ENCODE measurements at regions not wholly inside any gene's neighbourhood (a gene's known extent, or its start where the extent isn't known, plus 50 kb on each side); places are given as distances from the start of the nearest gene placed in this dataset.

DNA sequence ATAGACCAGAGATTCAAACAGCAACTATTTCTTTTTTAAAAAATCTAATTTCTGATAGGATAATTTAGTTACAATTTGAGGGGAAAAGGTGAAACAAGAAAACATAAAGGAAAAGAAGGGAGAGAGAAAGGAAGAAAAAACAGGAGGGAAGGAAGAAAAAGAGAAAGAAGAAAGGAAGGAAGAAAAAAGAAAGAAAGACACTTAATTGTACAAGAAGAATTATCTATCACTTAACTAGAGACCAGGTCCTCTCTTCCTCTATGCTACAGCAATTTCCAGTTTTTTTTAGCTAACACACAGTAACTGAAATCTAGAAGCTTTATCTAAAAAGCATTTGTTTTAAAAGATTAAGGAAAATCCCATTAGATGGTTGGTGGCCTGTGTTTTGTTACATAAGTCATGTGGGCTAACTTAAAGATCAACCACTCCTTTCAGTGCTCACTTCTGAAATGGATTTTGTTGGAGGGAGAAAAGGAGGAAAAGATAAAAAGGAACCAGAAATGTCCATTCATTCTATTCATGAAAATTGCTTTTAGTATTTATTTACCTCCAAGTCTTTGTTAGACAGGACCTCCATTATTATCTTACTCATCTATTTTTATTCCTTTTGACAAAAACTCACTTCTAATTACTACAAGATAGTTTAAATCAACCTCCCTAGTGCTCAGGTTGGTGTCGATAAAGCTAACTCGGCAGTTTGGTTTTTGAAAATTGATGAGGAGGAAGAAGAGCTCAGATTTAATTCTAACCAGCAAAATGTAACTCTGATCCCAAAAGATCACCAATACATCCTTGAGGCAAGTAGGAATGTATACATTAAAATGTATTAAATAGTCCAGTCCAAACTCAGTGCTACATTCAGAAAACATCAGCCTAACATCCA lies 251.5 kb upstream of the FN1 start:
- intact Hi-C loops (cut with DNase I): no loop called here
- Histone ChIP-seq H3K4me3 (no peak overlapping the region), H3K9me3 (no peaks in the 10 kb centered on the region), H3K4me1 (no peaks in the 10 kb centered on the region), H3K36me3 (no peaks in the 10 kb centered on the region), H3K27me3 (no peaks in the 10 kb centered on the region), H3K27ac (no peak overlapping the region)
- no peak for DNase-seq
- TF ChIP-seq, protein P1, sequence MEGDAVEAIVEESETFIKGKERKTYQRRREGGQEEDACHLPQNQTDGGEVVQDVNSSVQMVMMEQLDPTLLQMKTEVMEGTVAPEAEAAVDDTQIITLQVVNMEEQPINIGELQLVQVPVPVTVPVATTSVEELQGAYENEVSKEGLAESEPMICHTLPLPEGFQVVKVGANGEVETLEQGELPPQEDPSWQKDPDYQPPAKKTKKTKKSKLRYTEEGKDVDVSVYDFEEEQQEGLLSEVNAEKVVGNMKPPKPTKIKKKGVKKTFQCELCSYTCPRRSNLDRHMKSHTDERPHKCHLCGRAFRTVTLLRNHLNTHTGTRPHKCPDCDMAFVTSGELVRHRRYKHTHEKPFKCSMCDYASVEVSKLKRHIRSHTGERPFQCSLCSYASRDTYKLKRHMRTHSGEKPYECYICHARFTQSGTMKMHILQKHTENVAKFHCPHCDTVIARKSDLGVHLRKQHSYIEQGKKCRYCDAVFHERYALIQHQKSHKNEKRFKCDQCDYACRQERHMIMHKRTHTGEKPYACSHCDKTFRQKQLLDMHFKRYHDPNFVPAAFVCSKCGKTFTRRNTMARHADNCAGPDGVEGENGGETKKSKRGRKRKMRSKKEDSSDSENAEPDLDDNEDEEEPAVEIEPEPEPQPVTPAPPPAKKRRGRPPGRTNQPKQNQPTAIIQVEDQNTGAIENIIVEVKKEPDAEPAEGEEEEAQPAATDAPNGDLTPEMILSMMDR (IDR thresholded peaks at IDR 0.05): no peak
- no peak for ATAC-seq

DNA sequence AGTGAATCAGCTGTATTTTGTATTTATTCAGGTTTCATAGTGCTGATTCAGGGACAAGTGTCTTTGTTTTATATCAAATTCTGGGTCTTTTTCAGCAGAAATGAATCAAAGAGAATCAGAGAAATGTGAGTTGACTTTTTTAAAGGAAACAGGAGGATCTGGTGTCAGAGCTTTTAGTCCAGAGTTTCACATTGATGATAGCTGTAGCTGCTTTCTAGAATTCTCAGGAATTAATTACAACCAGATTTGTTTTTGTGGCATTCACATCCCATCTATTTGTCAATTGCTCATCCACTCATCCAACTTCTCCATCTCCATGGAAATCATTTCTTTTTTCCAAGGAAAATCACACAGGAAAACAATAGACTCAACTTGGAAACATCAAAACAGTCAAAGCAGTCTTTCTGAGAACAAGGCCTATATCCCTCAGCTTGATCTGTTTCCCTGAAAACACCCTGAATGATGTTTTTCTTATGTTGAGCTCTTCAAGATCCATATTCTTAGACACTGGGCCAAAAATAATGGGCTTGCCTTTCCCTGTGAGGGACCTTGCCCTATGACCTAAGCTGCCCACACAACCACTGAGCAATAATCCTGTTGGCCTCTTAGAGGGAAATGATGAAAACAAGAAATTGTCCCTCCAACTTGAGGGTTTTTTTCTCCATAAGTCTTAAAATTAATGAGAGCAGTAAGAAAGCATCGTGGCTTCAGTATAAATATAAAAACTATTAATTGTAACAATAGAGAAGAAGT lies 249.5 kb upstream of the FN1 start:
- H3K9me3 ChIP-seq: no peaks in the 10 kb centered on the region
- H3K4me1 ChIP-seq: peaks cover 18% of the 10 kb centered on the region
- H3K36me3 ChIP-seq: no peaks in the 10 kb centered on the region
- DNase-seq: no peak
- TF ChIP-seq, protein P1 (IDR thresholded peaks at IDR 0.05): no peak
- H3K27ac ChIP-seq: no peak overlapping the region
- H3K27me3 ChIP-seq: no peaks in the 10 kb centered on the region
- H3K4me3 ChIP-seq: no peak overlapping the region
- intact Hi-C loops (cut with DNase I): no loop called here
- no peak for ATAC-seq

DNA sequence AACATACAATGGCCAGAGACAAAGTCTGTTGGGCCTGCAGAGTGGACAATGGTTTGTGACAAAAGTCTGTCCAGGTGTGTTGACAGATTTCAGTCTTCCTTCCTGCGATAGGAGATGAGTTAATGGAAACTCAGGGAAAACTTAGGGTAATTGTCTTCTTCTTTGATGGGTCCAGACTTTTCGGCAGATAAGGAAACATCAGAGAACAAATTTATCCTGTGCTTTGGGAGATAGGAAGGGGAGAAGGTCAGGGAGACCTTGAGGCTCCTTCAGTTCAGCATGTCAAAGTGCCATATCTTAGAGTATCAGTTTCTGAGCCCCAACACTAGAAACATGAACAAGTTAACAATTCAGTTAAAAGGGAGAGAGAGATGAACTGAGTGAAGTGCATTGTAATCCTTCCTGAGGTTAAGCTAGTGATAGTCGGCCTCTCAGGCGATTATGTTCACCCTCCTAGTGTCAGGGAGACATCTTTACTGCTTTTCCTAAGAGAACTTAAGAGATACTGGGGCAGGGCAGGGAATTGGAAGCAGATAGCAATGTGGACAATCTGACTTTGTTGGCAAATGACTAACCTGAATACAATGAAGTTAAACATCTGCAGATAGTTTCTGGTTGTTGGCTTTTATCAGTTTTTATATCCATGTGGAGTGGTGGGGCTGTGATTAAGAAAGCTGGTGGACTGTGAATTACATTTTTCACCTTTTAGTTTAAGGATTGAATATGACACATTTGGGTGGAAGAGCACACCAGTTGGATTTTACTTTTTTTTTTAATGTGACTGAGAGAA lies 248.8 kb upstream of the FN1 start:
- no peaks in the 10 kb centered on the region for H3K9me3 ChIP-seq
- TF ChIP-seq, protein P1 (IDR thresholded peaks at IDR 0.05): no peak
- intact Hi-C loops (cut with DNase I): no loop called here
- no peaks in the 10 kb centered on the region for H3K27me3 ChIP-seq
- H3K36me3 ChIP-seq: no peaks in the 10 kb centered on the region
- H3K4me3 ChIP-seq: no peak overlapping the region
- H3K27ac ChIP-seq: no peak overlapping the region
- DNase-seq (no peak), ATAC-seq (no peak)
- peaks cover 20% of the 10 kb centered on the region for H3K4me1 ChIP-seq

DNA sequence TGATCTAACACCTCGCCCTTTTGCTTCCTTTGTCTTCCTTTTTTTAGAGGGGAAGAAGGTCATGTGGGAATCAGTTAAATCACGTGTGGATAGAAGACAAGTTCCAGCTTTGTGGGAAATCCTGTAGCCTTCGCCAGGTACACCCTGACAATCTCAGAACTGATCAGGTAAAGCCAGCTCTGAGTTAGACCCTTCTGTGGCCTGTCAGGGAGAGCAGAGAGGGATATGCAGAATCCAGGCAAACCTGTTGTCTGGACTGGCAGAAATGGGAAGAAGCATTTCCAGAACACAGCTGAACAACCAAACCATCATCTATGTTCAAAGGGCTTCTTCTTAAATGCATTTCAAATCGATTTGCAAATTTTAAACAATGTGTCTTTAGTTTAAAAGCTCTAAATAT lies 247.4 kb upstream of the FN1 start:
- Histone ChIP-seq H3K4me3 (no peak overlapping the region), H3K9me3 (no peaks in the 10 kb centered on the region), H3K36me3 (no peaks in the 10 kb centered on the region), H3K27me3 (no peaks in the 10 kb centered on the region), H3K4me1 (peaks cover 20% of the 10 kb centered on the region), H3K27ac (no peak overlapping the region)
- intact Hi-C loops (cut with DNase I): no loop called here
- TF ChIP-seq, protein P1 (IDR thresholded peaks at IDR 0.05): no peak
- no peak for ATAC-seq
- DNase-seq: no peak

DNA sequence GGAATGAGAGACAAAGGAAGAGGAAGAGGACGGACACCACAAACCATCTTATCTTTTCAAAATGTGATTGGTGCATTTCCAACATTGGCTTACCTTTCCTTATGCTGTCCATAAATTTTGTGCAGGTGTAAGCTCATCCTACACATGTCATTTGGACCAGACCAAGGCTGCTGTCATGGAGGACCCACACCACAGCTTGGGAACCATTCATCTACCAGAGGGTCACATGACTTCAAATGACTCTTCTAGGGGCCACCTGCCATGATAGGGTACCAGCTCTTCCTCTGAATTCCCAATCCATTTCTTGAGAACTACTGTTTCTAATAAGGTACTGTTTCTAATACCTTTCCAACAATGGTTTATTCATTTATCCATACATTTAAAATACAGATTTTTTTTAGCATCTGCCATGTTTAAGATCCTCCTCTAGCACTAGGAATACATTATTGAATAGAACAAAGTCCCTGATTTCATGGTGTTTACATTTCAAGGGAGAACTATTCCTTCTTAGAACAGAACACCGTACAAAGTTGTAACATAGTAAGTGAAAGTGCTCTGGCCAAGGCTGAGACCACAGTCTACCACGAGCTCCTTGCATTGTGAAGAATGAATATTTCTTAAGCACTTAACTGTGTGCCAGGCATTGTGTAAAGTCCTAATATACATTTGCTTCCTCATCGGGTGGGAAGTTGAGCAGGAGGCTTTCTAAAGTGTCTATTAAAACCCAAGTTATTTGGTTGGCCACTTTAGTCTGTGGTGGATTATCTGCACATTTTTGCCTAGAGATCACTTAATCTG lies 246.1 kb upstream of the FN1 start:
- peak; percentile 78 for ATAC-seq
- no peak for DNase-seq
- intact Hi-C loops (cut with DNase I): no loop called here
- Histone ChIP-seq H3K9me3 (no peaks in the 10 kb centered on the region), H3K27ac (no peak overlapping the region), H3K4me1 (peaks cover 20% of the 10 kb centered on the region), H3K4me3 (no peak overlapping the region), H3K36me3 (no peaks in the 10 kb centered on the region), H3K27me3 (no peaks in the 10 kb centered on the region)
- TF ChIP-seq, protein P1 (IDR thresholded peaks at IDR 0.05): no peak
